KMS-11 (cell line): ENCODE measurements at regions not wholly inside any gene's neighbourhood (a gene's known extent, or its start where the extent isn't known, plus 50 kb on each side); places are given as distances from the start of the nearest gene placed in this dataset.
"Not testable (repeated sequence)": the region's sequence is repeated elsewhere in the genome, so short reads cannot be mapped to it uniquely, and the experiment has no call there.

Experiments
- H2AFZ ChIP-seq: fragments of 200-600 bp; sonication (generic); 2 replicates; pipeline ENCODE4 v1.6.1; 2016; ENCODE audit warnings: antibody characterized with exemption, mixed run types, low read depth
- H3K27ac ChIP-seq: fragments of 200-600 bp; sonication (generic); 2 replicates; pipeline ENCODE4 v1.6.1; 2016; ENCODE audit warnings: mild to moderate bottlenecking, mixed run types
- H3K27me3 ChIP-seq: fragments of 200-600 bp; sonication (generic); 2 replicates; pipeline ENCODE4 v1.6.1; 2017; ENCODE audit warnings: mild to moderate bottlenecking, low read depth, mixed run types, moderate library complexity; ENCODE audit not compliant: insufficient read depth
- H3K36me3 ChIP-seq: fragments of 200-600 bp; sonication (generic); 2 replicates; pipeline ENCODE4 v1.6.1; 2017; ENCODE audit warnings: mild to moderate bottlenecking, mixed run types; ENCODE audit not compliant: insufficient read depth
- H3K4me1 ChIP-seq: fragments of 200-600 bp; sonication (generic); 2 replicates; pipeline ENCODE4 v1.6.1; 2016; ENCODE audit warnings: mild to moderate bottlenecking, low read depth, mixed run types; ENCODE audit not compliant: poor library complexity, severe bottlenecking
- H3K4me2 ChIP-seq: fragments of 200-600 bp; sonication (generic); 2 replicates; pipeline ENCODE4 v1.7.0; 2016; ENCODE audit warnings: mild to moderate bottlenecking, mixed run types
- H3K4me3 ChIP-seq: fragments of 200-600 bp; sonication (generic); IDR thresholded peaks from 2 replicates; pipeline ENCODE4 v1.6.1; 2017; ENCODE audit warnings: low read depth, low read length, mixed read lengths; ENCODE audit not compliant: insufficient read depth
- H3K79me2 ChIP-seq: fragments of 200-600 bp; sonication (generic); 2 replicates; pipeline ENCODE4 v1.6.1; 2016; ENCODE audit warnings: low read depth, mixed run types; ENCODE audit not compliant: insufficient read depth
- H3K9ac ChIP-seq: fragments of 200-600 bp; sonication (generic); 2 replicates; pipeline ENCODE4 v1.6.1; 2016; ENCODE audit warnings: mild to moderate bottlenecking, mixed run types
- H4K20me1 ChIP-seq: fragments of 200-600 bp; sonication (generic); 2 replicates; pipeline ENCODE4 v1.6.1; 2016; ENCODE audit warnings: mild to moderate bottlenecking, mixed run types; ENCODE audit not compliant: insufficient read depth
- TF ChIP-seq, protein P1 (sequence below): fragments of 200-600 bp; sonication (generic); conservative IDR thresholded peaks from 2 replicates; pipeline ENCODE4 v1.6.1; 2017; ENCODE audit warnings: low read depth, mild to moderate bottlenecking, antibody characterized with exemption, low read length, moderate library complexity, mixed read lengths

DNA sequence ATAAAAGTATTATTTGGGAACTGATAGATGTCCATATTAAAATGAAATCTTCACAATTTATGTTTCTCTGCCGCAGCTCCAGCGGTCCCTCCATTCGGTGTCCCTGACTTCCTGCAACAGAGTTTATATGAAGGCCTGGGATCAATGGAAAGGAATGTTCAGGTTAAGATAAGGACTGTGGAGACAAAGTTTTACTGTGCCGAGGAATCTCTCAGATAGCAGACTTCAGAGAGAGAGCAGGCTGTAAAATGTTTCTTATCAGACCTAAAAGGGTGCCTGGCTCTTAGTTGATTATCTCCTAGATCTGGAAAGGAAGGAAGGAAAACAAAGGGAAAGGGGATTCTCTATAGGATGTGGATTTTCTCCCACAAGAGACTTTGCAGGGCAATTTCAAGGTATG is 193.7 kb upstream of the PIEZO2 start:
- no peak overlapping the region for H3K4me2 ChIP-seq
- no peaks in the 10 kb centered on the region for H3K36me3 ChIP-seq
- no peak overlapping the region for H3K4me3 ChIP-seq
- no peaks in the 10 kb centered on the region for H4K20me1 ChIP-seq
- TF ChIP-seq, protein P1, sequence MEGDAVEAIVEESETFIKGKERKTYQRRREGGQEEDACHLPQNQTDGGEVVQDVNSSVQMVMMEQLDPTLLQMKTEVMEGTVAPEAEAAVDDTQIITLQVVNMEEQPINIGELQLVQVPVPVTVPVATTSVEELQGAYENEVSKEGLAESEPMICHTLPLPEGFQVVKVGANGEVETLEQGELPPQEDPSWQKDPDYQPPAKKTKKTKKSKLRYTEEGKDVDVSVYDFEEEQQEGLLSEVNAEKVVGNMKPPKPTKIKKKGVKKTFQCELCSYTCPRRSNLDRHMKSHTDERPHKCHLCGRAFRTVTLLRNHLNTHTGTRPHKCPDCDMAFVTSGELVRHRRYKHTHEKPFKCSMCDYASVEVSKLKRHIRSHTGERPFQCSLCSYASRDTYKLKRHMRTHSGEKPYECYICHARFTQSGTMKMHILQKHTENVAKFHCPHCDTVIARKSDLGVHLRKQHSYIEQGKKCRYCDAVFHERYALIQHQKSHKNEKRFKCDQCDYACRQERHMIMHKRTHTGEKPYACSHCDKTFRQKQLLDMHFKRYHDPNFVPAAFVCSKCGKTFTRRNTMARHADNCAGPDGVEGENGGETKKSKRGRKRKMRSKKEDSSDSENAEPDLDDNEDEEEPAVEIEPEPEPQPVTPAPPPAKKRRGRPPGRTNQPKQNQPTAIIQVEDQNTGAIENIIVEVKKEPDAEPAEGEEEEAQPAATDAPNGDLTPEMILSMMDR: no peak
- H3K27ac ChIP-seq: no peak overlapping the region
- no peak overlapping the region for H2AFZ ChIP-seq
- no peaks in the 10 kb centered on the region for H3K27me3 ChIP-seq
- H3K4me1 ChIP-seq: no peaks in the 10 kb centered on the region
- no peaks in the 10 kb centered on the region for H3K79me2 ChIP-seq
- no peak overlapping the region for H3K9ac ChIP-seq

DNA sequence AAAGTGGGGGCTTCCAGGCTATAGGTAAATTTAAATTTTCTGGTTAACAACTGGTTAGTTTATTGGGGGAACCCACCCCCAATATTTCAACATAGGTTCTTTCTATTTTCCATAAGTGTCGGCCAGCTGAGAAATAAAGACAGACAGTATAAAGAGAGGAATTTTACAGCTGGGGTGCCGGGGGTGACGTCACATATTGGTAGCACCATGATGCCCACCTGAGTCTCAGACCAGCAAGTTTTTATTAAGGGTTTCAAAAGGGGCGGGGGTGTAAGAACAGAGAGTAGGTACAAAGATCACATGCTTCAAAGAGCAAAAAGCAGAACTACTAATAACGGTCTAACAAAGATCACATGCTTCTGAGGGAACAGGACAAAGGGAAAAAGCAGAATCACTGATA is 192.7 kb upstream of the PIEZO2 start:
- not testable (repeated sequence) for H3K4me1 ChIP-seq, H3K4me3 ChIP-seq, H2AFZ ChIP-seq, H3K27ac ChIP-seq, H3K4me2 ChIP-seq, H4K20me1 ChIP-seq, H3K36me3 ChIP-seq, H3K79me2 ChIP-seq, H3K9ac ChIP-seq, H3K27me3 ChIP-seq

DNA sequence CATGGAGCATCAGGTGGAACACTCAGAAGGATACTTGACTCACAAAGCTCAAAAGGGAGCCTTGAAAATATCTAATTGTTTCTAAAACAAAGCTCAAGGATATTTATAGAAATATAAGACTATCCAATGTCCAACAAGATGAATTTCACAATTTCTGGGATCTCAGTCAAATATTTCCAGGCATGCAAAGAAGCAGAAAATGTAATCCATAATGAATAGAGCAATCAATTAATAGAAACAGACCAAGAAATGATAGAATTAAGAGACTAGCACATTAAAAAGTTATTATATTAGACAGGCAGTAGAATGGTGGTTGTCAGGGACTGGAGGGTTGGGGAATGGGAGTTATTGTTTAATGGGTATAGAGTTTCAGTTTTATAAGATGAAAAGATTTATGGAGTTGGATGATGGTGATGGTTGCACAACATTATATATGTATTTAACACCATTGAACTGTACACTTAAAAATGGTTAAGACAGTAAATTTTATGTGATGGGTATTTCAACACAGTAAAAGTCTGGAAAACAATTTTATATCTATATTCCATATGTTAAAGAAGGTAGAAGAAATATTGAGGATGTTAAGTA is 189.9 kb upstream of the PIEZO2 start:
- Histone ChIP-seq H4K20me1 (no peaks in the 10 kb centered on the region), H3K27ac (no peak overlapping the region), H3K79me2 (no peaks in the 10 kb centered on the region), H3K4me1 (no peaks in the 10 kb centered on the region), H2AFZ (no peak overlapping the region), H3K4me2 (no peak overlapping the region), H3K9ac (no peak overlapping the region), H3K36me3 (no peaks in the 10 kb centered on the region), H3K4me3 (no peak overlapping the region), H3K27me3 (no peaks in the 10 kb centered on the region)
- TF ChIP-seq, protein P1: no peak

DNA sequence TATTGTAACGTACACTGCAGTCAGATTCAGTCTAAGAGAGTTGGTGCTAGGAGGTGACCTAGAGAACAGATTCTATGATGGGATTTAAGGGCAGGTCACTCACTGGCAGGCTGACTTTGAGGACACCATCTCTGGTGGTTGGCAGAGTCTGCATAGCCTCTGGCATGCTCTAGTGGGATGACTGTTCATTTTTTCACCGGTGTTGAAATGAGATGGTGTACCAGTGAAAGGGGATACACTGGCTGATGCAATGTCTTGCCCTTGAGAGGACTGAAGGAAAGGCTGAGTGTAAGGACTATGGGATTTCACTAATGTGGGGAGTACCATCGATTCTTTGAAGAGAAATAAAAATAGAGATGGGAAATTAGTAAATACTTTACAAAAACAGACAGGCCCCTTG is 186.9 kb upstream of the PIEZO2 start:
- Histone ChIP-seq H2AFZ (no peak overlapping the region), H3K27ac (no peak overlapping the region), H4K20me1 (no peaks in the 10 kb centered on the region), H3K4me2 (no peak overlapping the region), H3K4me3 (no peak overlapping the region), H3K36me3 (no peaks in the 10 kb centered on the region), H3K4me1 (no peaks in the 10 kb centered on the region), H3K9ac (no peak overlapping the region), H3K27me3 (no peaks in the 10 kb centered on the region), H3K79me2 (no peaks in the 10 kb centered on the region)
- TF ChIP-seq, protein P1: no peak

DNA sequence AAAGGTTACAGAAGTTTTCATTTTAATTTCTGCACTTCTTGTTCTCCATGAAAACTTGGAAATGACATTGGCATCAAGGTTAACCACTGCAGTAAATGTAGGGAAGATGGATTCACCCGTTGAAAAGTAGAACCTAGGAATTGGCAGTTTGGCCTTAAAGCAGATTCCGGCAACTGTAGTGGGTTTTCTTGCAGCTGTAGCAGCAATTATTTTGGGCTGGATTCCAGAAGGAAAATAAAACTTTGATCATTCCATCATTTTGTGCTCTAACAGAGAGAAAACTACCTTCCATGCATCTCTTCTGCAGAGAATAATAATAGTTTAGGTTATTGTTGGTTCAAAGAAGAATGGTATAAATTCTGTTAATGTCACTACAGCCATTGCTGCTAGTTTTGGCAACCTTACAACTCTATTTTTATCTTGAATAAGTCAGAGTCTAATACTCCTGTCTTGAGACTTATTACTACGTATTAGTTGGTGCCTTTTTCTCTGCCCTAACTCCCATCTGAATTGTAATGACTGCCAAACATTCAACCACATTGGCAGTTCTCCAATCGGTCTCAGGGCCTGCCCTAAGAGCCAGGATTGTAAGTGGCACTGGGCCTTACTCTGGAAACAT is 178.1 kb upstream of the PIEZO2 start:
- no peaks in the 10 kb centered on the region for H4K20me1 ChIP-seq
- H3K4me3 ChIP-seq: no peak overlapping the region
- TF ChIP-seq, protein P1: no peak
- H3K27ac ChIP-seq: no peak overlapping the region
- no peaks in the 10 kb centered on the region for H3K79me2 ChIP-seq
- no peak overlapping the region for H3K4me2 ChIP-seq
- H3K9ac ChIP-seq: no peak overlapping the region
- H3K27me3 ChIP-seq: no peaks in the 10 kb centered on the region
- H2AFZ ChIP-seq: no peak overlapping the region
- H3K4me1 ChIP-seq: peaks cover 33% of the 10 kb centered on the region
- H3K36me3 ChIP-seq: no peaks in the 10 kb centered on the region
